ENCODE measurements at regions not wholly inside any gene's neighbourhood (a gene's known extent, or its start where the extent isn't known, plus 50 kb on each side); places are given as distances from the start of the nearest gene placed in this dataset.
"Not testable (repeated sequence)": the region's sequence is repeated elsewhere in the genome, so short reads cannot be mapped to it uniquely, and the experiment has no call there.

- DNase-seq (ENCODE audit: low spot score): no peak
Measured at GRCh38 chr5:123949043-123949804, 437.2 kb downstream of the CSNK1G3 start.

GRCh38 chr5:123947797-123948196, 435.8 kb downstream of the CSNK1G3 start:
- no peak for DNase-seq (ENCODE audit: low spot score)

GRCh38 chr5:123945548-123945947, 433.6 kb downstream of the CSNK1G3 start:
- DNase-seq (ENCODE audit: low spot score): no peak

- no peak for DNase-seq (ENCODE audit: low spot score)
Measured at GRCh38 chr5:123943151-123943550, 431.2 kb downstream of the CSNK1G3 start.

GRCh38 chr5:123940416-123940815, 428.4 kb downstream of the CSNK1G3 start:
- DNase-seq (ENCODE audit: low spot score): no peak

- DNase-seq (ENCODE audit: low spot score): peak; percentile 52
Measured at GRCh38 chr5:123937230-123937629, 425.3 kb downstream of the CSNK1G3 start.

- no peak for DNase-seq (ENCODE audit: low spot score)
Measured at GRCh38 chr5:123936548-123936947, 424.6 kb downstream of the CSNK1G3 start.

- not testable (repeated sequence) for DNase-seq (ENCODE audit: low spot score)
Measured at GRCh38 chr5:123933812-123934211, 421.8 kb downstream of the CSNK1G3 start.

GRCh38 chr5:123929055-123929474, 417.1 kb downstream of the CSNK1G3 start:
- no peak for DNase-seq (ENCODE audit: low spot score)

GRCh38 chr5:123928401-123928800, 416.4 kb downstream of the CSNK1G3 start:
- DNase-seq (ENCODE audit: low spot score): no peak

GRCh38 chr5:123921193-123921592, 409.2 kb downstream of the CSNK1G3 start:
- no peak for DNase-seq (ENCODE audit: low spot score)

- DNase-seq (ENCODE audit: low spot score): peak; percentile 1
Measured at GRCh38 chr5:123916345-123917121, 404.6 kb downstream of the CSNK1G3 start.

GRCh38 chr5:123914333-123914732, 402.4 kb downstream of the CSNK1G3 start:
- DNase-seq (ENCODE audit: low spot score): no peak

GRCh38 chr5:123907349-123907748, 395.4 kb downstream of the CSNK1G3 start:
- no peak for DNase-seq (ENCODE audit: low spot score)

- no peak for DNase-seq (ENCODE audit: low spot score)
Measured at GRCh38 chr5:123906698-123907295, 394.8 kb downstream of the CSNK1G3 start.

- no peak for DNase-seq (ENCODE audit: low spot score)
Measured at GRCh38 chr5:123885081-123885480, 373.1 kb downstream of the CSNK1G3 start.

GRCh38 chr5:123882965-123883345, 371.0 kb downstream of the CSNK1G3 start:
- peak; percentile 46 for DNase-seq (ENCODE audit: low spot score)

- DNase-seq (ENCODE audit: low spot score): peak; percentile 4
Measured at GRCh38 chr5:123882319-123882964, 370.5 kb downstream of the CSNK1G3 start.

GRCh38 chr5:123881759-123882244, 369.8 kb downstream of the CSNK1G3 start:
- peak; percentile 25 for DNase-seq (ENCODE audit: low spot score)

GRCh38 chr5:123880875-123881274, 368.9 kb downstream of the CSNK1G3 start:
- no peak for DNase-seq (ENCODE audit: low spot score)

- no peak for DNase-seq (ENCODE audit: low spot score)
Measured at GRCh38 chr5:123879071-123879470, 367.1 kb downstream of the CSNK1G3 start.

- DNase-seq (ENCODE audit: low spot score): no peak
Measured at GRCh38 chr5:123876276-123876790, 364.4 kb downstream of the CSNK1G3 start.
